C4-2B (cell line): ENCODE measurements at regions not wholly inside any gene's neighbourhood (a gene's known extent, or its start where the extent isn't known, plus 50 kb on each side); places are given as distances from the start of the nearest gene placed in this dataset.

Experiments
- H3K27ac ChIP-seq: fragments of 450-650 bp; 2 replicates; pipeline ENCODE4 v1.5.1; 2017
- CTCF ChIP-seq: fragments of 450-650 bp; conservative IDR thresholded peaks from 2 replicates; pipeline ENCODE4 v1.5.1; 2017; ENCODE audit warnings: mild to moderate bottlenecking
- ZFX ChIP-seq: fragments of 450-650 bp; IDR thresholded peaks from 2 replicates; pipeline ENCODE4 v1.6.1; 2017

GRCh38 chr7:17142831-17143541 is 155.5 kb upstream of the AHR start:
- TF ChIP-seq ZFX (no peak), CTCF (no peak)
- H3K27ac ChIP-seq, result no peak overlapping the region

- TF ChIP-seq CTCF (no peak), ZFX (no peak)
- H3K27ac ChIP-seq, result no peak overlapping the region
These were observed 154.1 kb upstream of the AHR start for GRCh38 chr7:17144322-17144721.

GRCh38 chr7:17146621-17147020 is 151.8 kb upstream of the AHR start:
- H3K27ac ChIP-seq, result no peak overlapping the region
- TF ChIP-seq CTCF (no peak), ZFX (no peak)

- TF ChIP-seq CTCF, result no peak
- TF ChIP-seq ZFX, result no peak
- no peak overlapping the region for H3K27ac ChIP-seq
These were observed 151.0 kb upstream of the AHR start for GRCh38 chr7:17147409-17147808.

- no peak overlapping the region for H3K27ac ChIP-seq
- TF ChIP-seq ZFX, result no peak
- no peak for TF ChIP-seq CTCF
These were observed 148.4 kb upstream of the AHR start for GRCh38 chr7:17150018-17150417.

GRCh38 chr7:17152721-17153120 is 145.7 kb upstream of the AHR start:
- TF ChIP-seq CTCF, result no peak
- TF ChIP-seq ZFX, result no peak
- no peak overlapping the region for H3K27ac ChIP-seq

GRCh38 chr7:17153536-17153935 is 144.9 kb upstream of the AHR start:
- no peak overlapping the region for H3K27ac ChIP-seq
- TF ChIP-seq CTCF, result no peak
- TF ChIP-seq ZFX, result no peak
